Activated T-cell treated with anti-CD3 and anti-CD28 coated beads, Interleukin-2, amount 50 U/mL, for 24 hours (primary cell): ENCODE measurements at regions not wholly inside any gene's neighbourhood (a gene's known extent, or its start where the extent isn't known, plus 50 kb on each side); places are given as distances from the start of the nearest gene placed in this dataset.

Experiments
- DNase-seq: peaks from one replicate; pipeline ENCODE4 v3.0.0-alpha.2; 2020
- H3K27ac Mint-ChIP-seq: 2 replicates; pipeline ENCODE4 v1.8.0; 2020; ENCODE audit warnings: mild to moderate bottlenecking, mixed read lengths
- H3K27me3 Mint-ChIP-seq: 2 replicates; pipeline ENCODE4 v1.8.0; 2020; ENCODE audit warnings: mixed read lengths
- H3K36me3 Mint-ChIP-seq: 2 replicates; pipeline ENCODE4 v1.8.0; 2020; ENCODE audit warnings: low read depth, mixed read lengths
- H3K4me1 Mint-ChIP-seq: 2 replicates; pipeline ENCODE4 v1.8.0; 2020; ENCODE audit warnings: low read depth, mixed read lengths
- H3K4me3 Mint-ChIP-seq: 2 replicates; pipeline ENCODE4 v1.8.0; 2020; ENCODE audit warnings: mild to moderate bottlenecking, moderate library complexity, mixed read lengths
- H3K9me3 Mint-ChIP-seq: 2 replicates; pipeline ENCODE4 v1.8.0; 2020; ENCODE audit warnings: mixed read lengths

DNA sequence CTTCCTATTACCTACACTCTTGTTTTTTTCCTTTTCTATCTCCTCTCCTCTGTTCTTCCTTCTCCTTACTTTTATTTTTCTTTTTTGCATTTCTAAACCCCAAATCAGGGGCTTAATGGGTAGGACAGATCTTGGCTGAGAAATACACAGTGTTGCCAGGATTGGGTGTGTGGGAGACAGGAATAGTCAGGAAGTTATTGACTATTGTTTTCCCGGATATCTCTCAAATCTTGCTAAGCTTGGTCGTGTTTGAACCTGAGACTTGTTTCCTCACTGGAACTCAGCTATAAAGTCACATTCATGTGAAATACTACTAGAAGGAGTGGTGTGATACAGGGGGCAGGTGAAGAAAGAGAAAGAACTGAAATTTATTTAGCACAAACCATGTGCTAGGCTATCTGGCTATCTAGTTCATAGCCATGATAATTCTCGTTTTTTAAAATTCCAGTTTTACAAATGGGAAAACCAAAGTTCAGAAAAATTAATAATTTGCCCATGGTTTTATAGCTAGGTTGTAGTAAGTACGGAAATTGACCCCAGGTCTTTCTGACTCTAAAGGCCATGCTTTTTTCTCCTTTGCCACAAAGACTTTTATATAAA is 343.2 kb upstream of the UMPS start:
- Mint-ChIP-seq H3K4me1 (no peaks in the 10 kb centered on the region), H3K36me3 (no peaks in the 10 kb centered on the region), H3K9me3 (no peaks in the 10 kb centered on the region), H3K4me3 (no peak overlapping the region), H3K27me3 (peaks cover 41% of the 10 kb centered on the region), H3K27ac (no peak overlapping the region)
- no peak for DNase-seq

DNA sequence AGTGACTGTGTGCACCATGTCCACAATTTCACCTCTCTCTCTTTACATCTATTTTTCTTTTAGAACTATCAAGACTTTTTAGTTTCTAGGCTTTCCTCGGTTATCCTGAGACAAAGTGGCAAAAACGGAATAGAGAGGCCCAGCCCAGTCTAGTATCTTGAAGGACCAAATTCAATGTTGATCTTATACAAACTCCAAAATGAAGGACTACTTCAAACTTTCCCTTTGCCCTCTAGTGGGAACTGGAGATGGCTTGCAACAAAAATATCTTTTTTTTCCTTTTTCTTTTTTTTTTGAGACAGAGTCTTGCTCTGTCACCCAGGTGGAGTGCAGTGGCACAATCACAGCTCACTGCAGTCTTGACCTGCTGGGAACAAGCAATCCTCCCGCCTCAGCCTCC is 338.5 kb upstream of the UMPS start:
- Mint-ChIP-seq H3K27ac (no peak overlapping the region), H3K27me3 (peaks cover 30% of the 10 kb centered on the region), H3K9me3 (no peaks in the 10 kb centered on the region), H3K4me1 (no peaks in the 10 kb centered on the region), H3K36me3 (no peaks in the 10 kb centered on the region), H3K4me3 (no peak overlapping the region)
- DNase-seq: no peak

DNA sequence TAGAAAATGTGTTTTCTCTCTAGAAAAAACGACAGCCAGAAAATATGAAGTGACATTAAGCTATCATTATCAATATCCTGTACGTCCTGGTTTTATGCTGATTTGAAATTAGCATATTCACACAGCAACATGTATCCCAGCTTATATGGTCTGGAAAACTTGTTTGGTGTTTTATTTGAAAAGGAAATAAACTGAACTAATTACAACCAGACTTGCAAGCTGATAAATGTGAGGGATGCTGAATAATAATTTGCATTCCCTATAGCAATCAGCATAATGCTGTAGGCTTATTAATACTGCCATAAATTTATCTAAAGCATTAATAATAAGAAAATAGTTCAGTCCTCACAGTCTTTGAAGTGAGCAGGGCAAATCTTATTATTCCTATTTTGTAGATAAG is 336.9 kb upstream of the UMPS start:
- no peak overlapping the region for H3K4me3 Mint-ChIP-seq
- H3K27ac Mint-ChIP-seq: no peak overlapping the region
- no peaks in the 10 kb centered on the region for H3K4me1 Mint-ChIP-seq
- no peak for DNase-seq
- H3K9me3 Mint-ChIP-seq: no peaks in the 10 kb centered on the region
- peaks cover 26% of the 10 kb centered on the region for H3K27me3 Mint-ChIP-seq
- H3K36me3 Mint-ChIP-seq: no peaks in the 10 kb centered on the region

DNA sequence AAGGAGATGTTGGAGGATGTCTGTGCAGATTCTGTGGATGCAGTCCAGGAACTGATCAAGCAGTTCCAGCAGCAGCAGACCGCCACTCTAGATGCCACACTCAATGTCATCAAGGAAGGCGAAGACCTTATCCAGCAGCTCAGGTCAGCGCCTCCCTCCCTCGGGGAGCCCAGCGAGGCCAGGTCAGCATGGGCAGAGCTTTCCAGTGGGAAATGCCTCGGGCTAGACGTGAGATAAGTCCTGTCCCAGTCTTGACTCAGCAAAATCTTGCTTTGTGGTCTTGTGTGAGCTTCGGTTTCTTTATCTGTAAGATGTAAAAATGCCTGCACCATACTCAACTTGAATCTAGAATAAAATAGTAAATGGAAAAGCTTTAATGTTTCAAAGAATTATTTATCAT is 335.1 kb upstream of the UMPS start:
- H3K4me3 Mint-ChIP-seq: no peak overlapping the region
- H3K27ac Mint-ChIP-seq: no peak overlapping the region
- peaks cover 16% of the 10 kb centered on the region for H3K27me3 Mint-ChIP-seq
- DNase-seq: no peak
- H3K4me1 Mint-ChIP-seq: no peaks in the 10 kb centered on the region
- no peaks in the 10 kb centered on the region for H3K36me3 Mint-ChIP-seq
- no peaks in the 10 kb centered on the region for H3K9me3 Mint-ChIP-seq

DNA sequence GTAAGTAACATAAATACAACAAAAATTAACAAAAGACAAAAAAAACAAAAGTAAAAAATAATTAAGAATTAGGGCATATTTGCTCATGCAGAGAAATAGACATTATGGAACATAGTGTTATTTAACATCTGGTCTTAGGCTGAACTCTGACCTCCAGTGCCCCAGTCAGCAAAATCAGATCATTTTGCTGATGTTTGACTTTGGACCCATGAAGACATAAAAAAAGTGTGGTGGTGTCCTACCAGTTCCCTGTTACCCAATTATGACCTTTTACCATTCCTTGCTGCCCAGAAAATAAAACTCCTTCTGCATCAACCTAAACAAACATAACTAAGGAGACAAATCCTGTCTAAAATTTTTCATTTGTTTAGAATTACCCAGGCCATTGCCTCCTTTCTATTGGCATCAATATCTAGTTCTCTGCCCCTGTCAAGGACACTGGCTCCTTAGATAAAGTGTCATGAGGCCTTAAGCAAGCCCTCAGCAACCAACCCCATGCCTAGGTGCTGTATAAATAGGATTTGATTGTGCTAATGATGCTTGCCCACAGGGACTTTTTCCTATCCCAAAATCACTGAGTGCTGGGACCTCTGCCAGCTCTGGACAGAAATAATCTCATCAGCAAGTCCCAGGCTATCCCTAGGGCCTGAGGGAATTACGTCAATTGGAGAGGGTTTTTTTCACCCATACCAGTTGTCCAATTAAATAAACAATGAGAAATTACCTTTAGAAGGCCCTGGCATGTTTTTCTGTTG is 334.5 kb upstream of the UMPS start:
- Mint-ChIP-seq H3K27me3 (peaks cover 14% of the 10 kb centered on the region), H3K36me3 (no peaks in the 10 kb centered on the region), H3K4me1 (no peaks in the 10 kb centered on the region), H3K27ac (no peak overlapping the region), H3K9me3 (no peaks in the 10 kb centered on the region), H3K4me3 (no peak overlapping the region)
- DNase-seq: no peak

DNA sequence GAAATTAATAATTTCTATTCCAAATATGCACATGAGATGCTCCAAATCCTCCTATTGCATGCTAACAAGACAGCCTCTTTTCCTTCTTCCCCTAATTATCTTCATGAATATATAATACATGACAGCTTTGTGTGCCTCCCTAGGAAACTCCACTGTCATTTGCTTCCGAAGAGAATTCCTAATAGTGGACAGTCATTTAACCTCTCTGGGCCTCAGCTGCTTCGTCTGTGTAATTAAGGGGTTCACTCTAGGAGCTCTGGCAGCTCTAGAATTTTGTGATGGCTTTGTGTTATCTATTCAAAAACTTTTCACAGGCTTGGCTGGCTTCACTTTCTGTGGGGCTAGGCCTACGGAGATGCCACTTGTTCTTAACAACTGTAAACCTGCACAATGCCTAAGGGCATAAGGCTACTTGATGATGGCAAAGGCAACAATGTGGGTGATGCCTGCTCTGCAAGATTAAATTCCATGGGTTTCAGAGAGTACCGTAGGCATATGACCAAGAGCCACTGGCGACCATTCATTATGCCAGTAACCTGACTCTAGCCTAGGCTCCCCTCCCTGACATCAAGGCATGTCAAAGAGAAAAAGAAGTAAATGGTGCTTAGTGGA is 333.8 kb upstream of the UMPS start:
- Mint-ChIP-seq H3K4me3 (no peak overlapping the region), H3K9me3 (no peaks in the 10 kb centered on the region), H3K27ac (no peak overlapping the region), H3K36me3 (no peaks in the 10 kb centered on the region), H3K27me3 (peaks cover 9% of the 10 kb centered on the region), H3K4me1 (no peaks in the 10 kb centered on the region)
- DNase-seq: no peak

DNA sequence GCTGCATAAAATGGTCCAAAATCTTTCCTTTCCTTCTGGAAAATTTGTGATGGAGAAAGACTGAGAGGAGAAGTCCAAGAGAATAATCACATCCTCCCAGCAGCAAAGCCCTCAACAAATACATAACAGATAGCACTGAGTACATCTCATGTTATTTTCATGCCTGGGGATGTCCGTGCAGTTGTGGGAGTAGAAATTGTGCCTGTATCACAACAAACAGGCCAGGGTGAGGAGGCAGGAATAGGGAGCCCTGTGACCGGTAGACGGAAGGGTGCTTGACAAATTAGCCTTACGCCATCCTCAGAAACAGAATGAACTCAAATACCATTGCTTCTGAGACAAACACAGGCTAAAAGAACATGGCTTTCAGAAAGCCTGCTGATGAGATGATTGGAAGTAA is 333.2 kb upstream of the UMPS start:
- no peaks in the 10 kb centered on the region for H3K36me3 Mint-ChIP-seq
- no peaks in the 10 kb centered on the region for H3K9me3 Mint-ChIP-seq
- H3K27ac Mint-ChIP-seq: no peak overlapping the region
- DNase-seq: no peak
- no peak overlapping the region for H3K4me3 Mint-ChIP-seq
- H3K4me1 Mint-ChIP-seq: no peaks in the 10 kb centered on the region
- peaks cover 14% of the 10 kb centered on the region for H3K27me3 Mint-ChIP-seq

DNA sequence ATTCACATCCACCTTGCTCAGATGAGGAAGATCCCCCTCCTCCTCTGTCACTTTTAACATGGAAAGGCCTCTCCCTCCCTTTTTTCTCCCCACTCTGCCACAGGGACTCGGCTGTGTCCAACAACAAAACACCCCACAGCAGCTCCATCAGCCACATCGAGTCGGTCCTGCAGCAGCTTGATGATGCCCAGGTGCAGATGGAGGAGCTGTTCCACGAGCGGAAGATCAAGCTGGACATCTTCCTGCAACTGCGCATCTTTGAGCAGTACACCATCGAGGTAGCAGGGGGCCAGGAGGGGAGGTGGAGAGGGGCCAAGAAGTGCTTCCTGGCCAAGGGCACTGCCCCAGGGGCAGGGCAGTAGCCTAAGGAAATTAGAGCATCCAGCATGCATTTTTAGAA is 331.7 kb upstream of the UMPS start:
- no peak overlapping the region for H3K27ac Mint-ChIP-seq

DNA sequence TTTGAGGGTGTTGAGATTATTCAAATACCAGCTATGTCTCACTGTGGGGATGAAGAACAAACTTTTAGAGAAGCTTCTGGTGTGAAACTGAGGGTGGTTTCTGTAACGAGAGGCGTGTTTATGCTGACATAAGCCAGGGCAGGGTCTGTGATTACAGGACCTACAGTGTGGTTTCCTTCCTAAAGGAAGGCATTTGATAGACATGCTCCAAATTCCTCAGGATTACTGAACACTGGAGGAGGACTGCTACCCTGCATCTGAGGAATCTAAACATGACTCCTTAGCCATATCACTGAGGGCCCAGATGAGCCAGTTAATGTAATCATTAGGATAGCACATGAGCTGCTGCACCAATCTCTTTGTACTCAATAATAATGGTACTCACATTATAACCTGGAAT is 328.4 kb upstream of the UMPS start:
- DNase-seq: no peak
- H3K4me3 Mint-ChIP-seq: no peak overlapping the region
- H3K4me1 Mint-ChIP-seq: no peaks in the 10 kb centered on the region
- H3K27me3 Mint-ChIP-seq: peaks cover 21% of the 10 kb centered on the region
- no peaks in the 10 kb centered on the region for H3K9me3 Mint-ChIP-seq
- no peak overlapping the region for H3K27ac Mint-ChIP-seq
- no peaks in the 10 kb centered on the region for H3K36me3 Mint-ChIP-seq

More for the DNA sequence above, 331.7 kb upstream of the UMPS start:
- Mint-ChIP-seq H3K27me3 (peaks cover 19% of the 10 kb centered on the region), H3K4me1 (no peaks in the 10 kb centered on the region), H3K4me3 (no peak overlapping the region), H3K9me3 (no peaks in the 10 kb centered on the region), H3K36me3 (no peaks in the 10 kb centered on the region)
- DNase-seq: no peak

DNA sequence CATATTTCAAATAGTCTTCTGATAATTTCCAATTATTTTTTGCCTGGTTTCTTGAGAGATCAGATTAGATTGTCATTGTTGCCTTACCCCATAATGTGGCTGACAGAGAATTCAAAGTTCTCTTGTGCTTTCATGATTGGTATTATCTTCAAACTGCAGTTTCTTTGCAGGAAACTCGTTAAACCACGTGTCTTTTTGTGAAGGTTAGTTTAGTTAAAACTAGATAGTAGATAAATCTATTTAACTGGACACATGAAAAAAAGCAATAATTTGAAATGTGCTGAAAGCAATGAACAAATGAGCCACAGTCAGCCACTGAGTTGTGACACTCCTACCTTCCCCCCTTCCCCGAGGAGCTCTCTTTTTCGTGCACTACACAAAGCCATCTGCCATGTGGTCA is 327.5 kb upstream of the UMPS start:
- Mint-ChIP-seq H3K27me3 (peaks cover 21% of the 10 kb centered on the region), H3K4me1 (no peaks in the 10 kb centered on the region), H3K4me3 (no peak overlapping the region), H3K36me3 (no peaks in the 10 kb centered on the region), H3K9me3 (no peaks in the 10 kb centered on the region), H3K27ac (no peak overlapping the region)
- no peak for DNase-seq

DNA sequence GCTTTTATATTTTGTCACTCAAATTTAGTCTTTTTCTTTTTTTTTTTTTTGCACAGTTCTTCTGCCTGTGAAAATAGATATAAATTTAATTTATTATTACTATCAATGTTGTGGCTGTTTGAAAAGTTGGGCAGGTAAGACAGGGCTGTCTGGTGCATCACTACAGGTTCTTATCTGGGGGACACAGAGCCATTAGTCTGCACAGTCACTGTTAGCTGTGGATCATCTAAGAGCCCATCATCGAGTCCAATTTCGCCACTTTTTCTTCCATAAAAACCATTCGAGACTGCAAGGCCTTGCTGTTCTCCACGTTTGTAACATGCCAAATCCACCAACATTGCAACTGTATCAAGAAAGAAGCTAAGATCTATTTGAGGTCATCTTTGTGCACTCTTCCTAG is 325.6 kb upstream of the UMPS start:
- Mint-ChIP-seq H3K27ac (no peak overlapping the region), H3K27me3 (peaks cover 21% of the 10 kb centered on the region), H3K4me1 (no peaks in the 10 kb centered on the region), H3K36me3 (no peaks in the 10 kb centered on the region), H3K9me3 (no peaks in the 10 kb centered on the region), H3K4me3 (no peak overlapping the region)
- no peak for DNase-seq

DNA sequence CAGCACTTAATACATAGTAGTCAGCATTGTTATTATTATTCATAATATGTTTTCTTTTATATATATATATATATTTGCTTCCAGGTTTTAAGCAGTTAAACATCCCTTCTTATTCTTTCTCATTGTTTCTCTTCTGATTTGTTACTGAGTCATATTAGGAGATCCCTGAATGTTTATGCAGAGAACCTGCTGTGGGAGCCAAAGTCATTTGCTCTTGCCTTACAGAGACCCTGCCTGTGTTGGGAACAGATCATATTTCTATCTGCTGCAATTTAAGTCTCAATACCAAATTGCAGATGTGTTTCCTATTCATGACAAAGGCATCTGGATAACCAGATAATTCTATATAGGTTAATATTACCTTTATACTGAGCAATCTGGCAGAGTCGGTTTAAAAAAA is 323.0 kb upstream of the UMPS start:
- Mint-ChIP-seq H3K36me3 (no peaks in the 10 kb centered on the region), H3K9me3 (no peaks in the 10 kb centered on the region), H3K27ac (no peak overlapping the region), H3K27me3 (peaks cover 15% of the 10 kb centered on the region), H3K4me1 (no peaks in the 10 kb centered on the region), H3K4me3 (no peak overlapping the region)
- no peak for DNase-seq

DNA sequence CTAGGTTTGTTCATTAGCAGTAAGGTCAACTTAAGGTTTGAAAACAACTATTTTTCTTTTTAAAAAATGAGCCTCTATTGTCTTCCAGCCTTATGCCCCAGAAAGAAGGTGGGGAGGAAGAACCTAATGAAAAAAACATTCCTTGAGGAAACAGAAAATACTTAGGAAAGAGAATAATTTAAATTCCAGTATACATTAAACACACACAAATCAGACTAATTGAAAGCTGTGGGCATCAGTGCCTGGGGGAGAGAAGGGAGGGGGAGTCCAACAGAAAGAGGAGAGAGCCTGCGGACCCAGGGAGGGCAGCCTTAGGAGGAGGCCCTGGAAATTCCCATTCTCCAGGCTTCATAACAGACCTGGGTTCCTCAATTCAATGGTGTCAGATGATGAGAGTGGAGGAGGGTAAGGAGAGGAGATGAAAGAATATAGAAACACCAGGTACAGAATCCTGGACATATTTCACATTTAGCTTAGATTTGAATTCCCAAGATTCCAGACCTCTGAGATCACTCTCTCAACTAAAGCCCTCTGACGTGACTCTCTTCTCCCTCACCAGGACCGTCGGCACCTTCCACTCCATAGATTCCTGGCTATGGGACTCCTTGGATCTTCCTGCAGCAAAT is 320.5 kb upstream of the UMPS start:
- Mint-ChIP-seq H3K9me3 (no peaks in the 10 kb centered on the region), H3K4me1 (no peaks in the 10 kb centered on the region), H3K36me3 (no peaks in the 10 kb centered on the region), H3K27ac (no peak overlapping the region), H3K4me3 (no peak overlapping the region), H3K27me3 (peaks cover 13% of the 10 kb centered on the region)
- DNase-seq: no peak

DNA sequence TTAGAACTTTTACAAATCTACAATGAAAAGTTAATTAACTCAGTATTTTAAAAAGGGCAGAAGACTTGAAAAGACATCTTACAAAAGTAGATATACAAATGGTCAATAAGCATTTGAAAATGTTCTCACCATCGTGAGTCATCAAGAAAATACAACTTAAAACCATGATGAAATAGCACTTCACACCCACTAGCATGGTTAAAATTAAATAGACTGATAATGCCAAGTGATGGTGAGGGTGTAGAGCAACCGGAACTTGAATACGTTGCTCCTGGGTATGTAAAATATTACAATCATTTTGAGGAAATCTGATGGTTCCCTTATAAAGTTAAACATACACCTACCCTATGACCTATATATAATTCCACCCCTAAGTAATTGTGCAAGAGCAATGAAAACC is 319.8 kb upstream of the UMPS start:
- Mint-ChIP-seq H3K4me3 (no peak overlapping the region), H3K9me3 (no peaks in the 10 kb centered on the region), H3K27ac (no peak overlapping the region), H3K27me3 (peaks cover 9% of the 10 kb centered on the region), H3K36me3 (no peaks in the 10 kb centered on the region), H3K4me1 (no peaks in the 10 kb centered on the region)
- DNase-seq: no peak

DNA sequence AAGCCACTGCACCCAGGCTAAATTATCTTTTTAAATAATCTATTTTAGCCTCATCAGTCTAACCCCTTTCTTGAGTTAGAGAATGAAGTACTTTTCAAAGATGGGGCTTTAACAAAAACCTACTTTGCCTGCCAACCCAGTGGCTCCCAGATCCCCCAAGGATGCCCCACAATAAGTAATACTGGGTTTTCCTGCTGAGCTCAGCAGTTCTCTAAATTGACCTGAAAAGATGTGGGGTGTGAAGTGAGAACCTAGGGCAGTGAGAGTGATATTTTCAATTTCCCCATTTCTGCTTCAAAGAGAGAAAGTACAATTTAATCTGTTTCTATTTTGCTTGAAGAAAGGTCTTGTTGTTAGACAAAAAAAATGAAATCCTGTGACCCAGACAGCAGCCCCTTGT is 318.5 kb upstream of the UMPS start:
- Mint-ChIP-seq H3K36me3 (no peaks in the 10 kb centered on the region), H3K4me3 (no peak overlapping the region), H3K4me1 (no peaks in the 10 kb centered on the region), H3K27ac (no peak overlapping the region), H3K9me3 (no peaks in the 10 kb centered on the region), H3K27me3 (peaks cover 3% of the 10 kb centered on the region)
- no peak for DNase-seq
